ENCODE measurements at regions not wholly inside any gene's neighbourhood (a gene's known extent, or its start where the extent isn't known, plus 50 kb on each side); places are given as distances from the start of the nearest gene placed in this dataset.

DNA sequence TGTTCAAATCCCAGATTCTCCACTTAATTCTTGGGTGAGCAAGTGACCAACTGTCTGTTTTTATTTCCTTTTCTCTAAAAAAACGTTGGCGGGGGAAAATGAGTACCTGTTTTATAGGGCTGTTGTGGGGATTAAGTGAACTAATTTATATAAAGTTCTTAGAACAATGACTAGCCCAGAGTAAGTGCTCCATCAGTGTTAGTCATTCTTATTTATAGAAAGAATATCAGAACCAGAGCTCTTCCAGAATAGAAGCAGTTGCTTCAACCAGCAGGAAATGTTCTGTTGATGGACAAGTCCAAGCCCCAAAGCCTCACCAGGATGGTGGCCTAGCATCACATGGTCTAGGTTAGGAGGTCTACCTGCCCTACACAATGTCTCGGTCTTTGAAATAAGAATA, 379.2 kb downstream of the ACTL7B start:
- no peak for TF ChIP-seq CTCF (IDR thresholded peaks at IDR 0.05)
- TF ChIP-seq EZH2 (IDR thresholded peaks at IDR 0.05; ENCODE audit: borderline replicate concordance, insufficient read depth, low read depth, low read length, poor library complexity, severe bottlenecking) = no peak

Measured in B cell (primary cell).